C4-2B (cell line): ENCODE measurements at regions not wholly inside any gene's neighbourhood (a gene's known extent, or its start where the extent isn't known, plus 50 kb on each side); places are given as distances from the start of the nearest gene placed in this dataset.

Source experiments
- ZFX ChIP-seq: fragments of 450-650 bp; IDR thresholded peaks from 2 replicates; pipeline ENCODE4 v1.6.1; 2017
- TF ChIP-seq, protein P1 (sequence below): fragments of 450-650 bp; conservative IDR thresholded peaks from 2 replicates; pipeline ENCODE4 v1.5.1; 2017; ENCODE audit warnings: mild to moderate bottlenecking

GRCh38 chr5:3384531-3384930, 211.1 kb upstream of the IRX1 start:
- TF ChIP-seq, protein P1, sequence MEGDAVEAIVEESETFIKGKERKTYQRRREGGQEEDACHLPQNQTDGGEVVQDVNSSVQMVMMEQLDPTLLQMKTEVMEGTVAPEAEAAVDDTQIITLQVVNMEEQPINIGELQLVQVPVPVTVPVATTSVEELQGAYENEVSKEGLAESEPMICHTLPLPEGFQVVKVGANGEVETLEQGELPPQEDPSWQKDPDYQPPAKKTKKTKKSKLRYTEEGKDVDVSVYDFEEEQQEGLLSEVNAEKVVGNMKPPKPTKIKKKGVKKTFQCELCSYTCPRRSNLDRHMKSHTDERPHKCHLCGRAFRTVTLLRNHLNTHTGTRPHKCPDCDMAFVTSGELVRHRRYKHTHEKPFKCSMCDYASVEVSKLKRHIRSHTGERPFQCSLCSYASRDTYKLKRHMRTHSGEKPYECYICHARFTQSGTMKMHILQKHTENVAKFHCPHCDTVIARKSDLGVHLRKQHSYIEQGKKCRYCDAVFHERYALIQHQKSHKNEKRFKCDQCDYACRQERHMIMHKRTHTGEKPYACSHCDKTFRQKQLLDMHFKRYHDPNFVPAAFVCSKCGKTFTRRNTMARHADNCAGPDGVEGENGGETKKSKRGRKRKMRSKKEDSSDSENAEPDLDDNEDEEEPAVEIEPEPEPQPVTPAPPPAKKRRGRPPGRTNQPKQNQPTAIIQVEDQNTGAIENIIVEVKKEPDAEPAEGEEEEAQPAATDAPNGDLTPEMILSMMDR: no peak
- TF ChIP-seq ZFX: no peak
